Lung (tissue), 11 donors: ENCODE measurements at regions not wholly inside any gene's neighbourhood (a gene's known extent, or its start where the extent isn't known, plus 50 kb on each side); places are given as distances from the start of the nearest gene placed in this dataset.

Experiments used
- ATAC-seq: fragments of 200-7000 bp; cut with Tn5 transposase; one replicate; pipeline ENCODE4 v1.9.1; 2020; ENCODE audit warnings: moderate number of reproducible peaks; ENCODE audit not compliant: insufficient read depth, low FRiP score
- DNase-seq, 3 donors: peaks; one replicate each; pipeline ENCODE4 v3.0.0-alpha.2; 2013 to 2017
- H3K27ac ChIP-seq, 2 donors: one replicate each; pipeline ENCODE4 v1.5.1; 2013; ENCODE audit warnings: mild to moderate bottlenecking in 2 of 2, moderate library complexity in 2 of 2, control low read depth in 1 of 2, inconsistent platforms in 1 of 2, low read depth in 1 of 2, low read length in 1 of 2
- H3K27me3 ChIP-seq, 3 donors: one replicate each; pipeline ENCODE4 v1.5.1; 2013; ENCODE audit warnings: low read length in 2 of 3; ENCODE audit not compliant: control insufficient read depth in 3 of 3, insufficient read depth in 3 of 3
- H3K36me3 ChIP-seq, 4 donors: one replicate each; pipeline ENCODE4 v1.5.1; 2013; ENCODE audit warnings: low read length in 4 of 4, mild to moderate bottlenecking in 1 of 4, moderate library complexity in 1 of 4; ENCODE audit not compliant: control insufficient read depth in 4 of 4, insufficient read depth in 4 of 4
- H3K4me1 ChIP-seq, 5 donors: one replicate each; pipeline ENCODE4 v1.5.1; 2013; ENCODE audit warnings: low read length in 5 of 5, mild to moderate bottlenecking in 2 of 5, moderate library complexity in 1 of 5; ENCODE audit not compliant: control insufficient read depth in 5 of 5, insufficient read depth in 5 of 5
- H3K4me3 ChIP-seq: one replicate; pipeline ENCODE4 v1.5.1; 2013; ENCODE audit warnings: mild to moderate bottlenecking, control low read depth, moderate library complexity
- H3K9ac ChIP-seq, 2 donors: one replicate each; pipeline ENCODE4 v1.5.1; 2013; ENCODE audit warnings: low read length in 2 of 2, control low read depth in 1 of 2; ENCODE audit not compliant: insufficient read depth in 1 of 2
- H3K9me3 ChIP-seq, 4 donors: one replicate each; pipeline ENCODE4 v1.5.1; 2013; ENCODE audit warnings: low read length in 3 of 4, mild to moderate bottlenecking in 1 of 4, moderate library complexity in 1 of 4; ENCODE audit not compliant: control insufficient read depth in 4 of 4, insufficient read depth in 3 of 4
- WGBS, 2 donors: extraction: QIAGEN DNeasy Blood & Tissue Kit; methylation state at CpG; one replicate each; pipeline ENCODE4 v1.1.7; 2013; 5-methylcytosine and 5-hydroxymethylcytosine counted together
- TF ChIP-seq, protein P1 (sequence below): IDR thresholded peaks from 2 replicates; pipeline ENCODE4 v1.5.1; 2012; ENCODE audit warnings: mild to moderate bottlenecking; ENCODE audit errors: control extremely low read depth, extremely low read depth
- donor health status: control.
- donor health status: control.
- donor health status: Bipolar disorder and iron deficiency.
- donor health status: healthy.
- donor health status: DM: yes; HTN: yes; CAD: no.

DNA sequence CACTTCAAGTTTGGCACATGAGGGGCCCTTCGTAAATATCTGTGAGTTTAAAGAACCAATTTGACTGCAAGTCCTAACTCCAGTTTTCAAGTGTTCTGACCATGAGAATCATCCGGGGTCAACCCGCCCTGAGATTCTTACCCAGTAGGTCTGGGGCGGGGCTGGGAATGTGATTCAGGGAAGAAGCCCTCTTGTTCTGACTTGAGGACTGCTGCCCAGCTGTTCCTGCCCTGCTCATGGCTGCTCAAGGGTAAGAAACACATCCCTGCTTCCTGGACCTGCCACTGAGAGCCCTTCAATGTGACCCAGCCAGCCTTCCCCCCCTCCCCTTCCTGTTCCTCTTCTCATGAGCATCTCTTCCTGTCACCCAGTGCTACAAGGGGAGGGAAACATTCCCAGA lies 92.7 kb upstream of the PGRMC2 start:
- Histone ChIP-seq H3K36me3 (no peaks in the 10 kb centered on the region), H3K9me3 (peaks cover 0 to 8% (median 3%) of the 10 kb centered on the region in 4 donors), H3K27me3 (no peaks in the 10 kb centered on the region), H3K27ac (no peak overlapping the region), H3K9ac (no peak overlapping the region), H3K4me3 (no peak overlapping the region), H3K4me1 (no peaks in the 10 kb centered on the region)
- TF ChIP-seq, protein P1, sequence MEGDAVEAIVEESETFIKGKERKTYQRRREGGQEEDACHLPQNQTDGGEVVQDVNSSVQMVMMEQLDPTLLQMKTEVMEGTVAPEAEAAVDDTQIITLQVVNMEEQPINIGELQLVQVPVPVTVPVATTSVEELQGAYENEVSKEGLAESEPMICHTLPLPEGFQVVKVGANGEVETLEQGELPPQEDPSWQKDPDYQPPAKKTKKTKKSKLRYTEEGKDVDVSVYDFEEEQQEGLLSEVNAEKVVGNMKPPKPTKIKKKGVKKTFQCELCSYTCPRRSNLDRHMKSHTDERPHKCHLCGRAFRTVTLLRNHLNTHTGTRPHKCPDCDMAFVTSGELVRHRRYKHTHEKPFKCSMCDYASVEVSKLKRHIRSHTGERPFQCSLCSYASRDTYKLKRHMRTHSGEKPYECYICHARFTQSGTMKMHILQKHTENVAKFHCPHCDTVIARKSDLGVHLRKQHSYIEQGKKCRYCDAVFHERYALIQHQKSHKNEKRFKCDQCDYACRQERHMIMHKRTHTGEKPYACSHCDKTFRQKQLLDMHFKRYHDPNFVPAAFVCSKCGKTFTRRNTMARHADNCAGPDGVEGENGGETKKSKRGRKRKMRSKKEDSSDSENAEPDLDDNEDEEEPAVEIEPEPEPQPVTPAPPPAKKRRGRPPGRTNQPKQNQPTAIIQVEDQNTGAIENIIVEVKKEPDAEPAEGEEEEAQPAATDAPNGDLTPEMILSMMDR: no peak
- ATAC-seq (peak; percentile 29), DNase-seq (no peak)
- WGBS, 2 donors: 80 to 96% methylated on average over 4 of the region's 4 CpGs

DNA sequence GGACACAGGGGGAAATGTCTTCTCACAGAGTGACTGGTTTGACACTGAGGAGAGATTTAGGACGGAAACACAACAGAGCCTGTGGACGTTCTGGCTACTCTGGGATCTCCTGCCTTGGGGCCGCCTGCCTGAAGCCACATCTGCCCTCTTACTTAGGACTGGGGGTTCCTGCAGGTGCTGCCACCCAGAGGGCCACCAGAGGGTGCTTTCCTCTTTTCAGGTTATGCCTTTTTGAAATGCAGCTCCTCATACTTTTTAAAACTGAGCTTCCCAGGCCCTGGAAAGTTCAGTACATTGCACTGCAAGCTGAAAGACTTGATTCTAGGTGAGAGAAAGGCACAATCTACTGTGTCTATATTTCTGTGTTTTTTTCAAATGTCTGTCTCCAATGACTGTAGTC lies 92.2 kb upstream of the PGRMC2 start:
- no peak overlapping the region for H3K27ac ChIP-seq
- no peaks in the 10 kb centered on the region for H3K4me1 ChIP-seq
- TF ChIP-seq, protein P1: no peak
- no peak overlapping the region for H3K9ac ChIP-seq
- 75 to 85% methylated on average over 3 of the region's 3 CpGs for WGBS, 2 donors
- ATAC-seq (peak; percentile 29), DNase-seq (no peak)
- H3K27me3 ChIP-seq: no peaks in the 10 kb centered on the region
- peaks cover 0 to 8% (median 3%) of the 10 kb centered on the region in 4 donors for H3K9me3 ChIP-seq
- no peaks in the 10 kb centered on the region for H3K36me3 ChIP-seq
- H3K4me3 ChIP-seq: no peak overlapping the region

DNA sequence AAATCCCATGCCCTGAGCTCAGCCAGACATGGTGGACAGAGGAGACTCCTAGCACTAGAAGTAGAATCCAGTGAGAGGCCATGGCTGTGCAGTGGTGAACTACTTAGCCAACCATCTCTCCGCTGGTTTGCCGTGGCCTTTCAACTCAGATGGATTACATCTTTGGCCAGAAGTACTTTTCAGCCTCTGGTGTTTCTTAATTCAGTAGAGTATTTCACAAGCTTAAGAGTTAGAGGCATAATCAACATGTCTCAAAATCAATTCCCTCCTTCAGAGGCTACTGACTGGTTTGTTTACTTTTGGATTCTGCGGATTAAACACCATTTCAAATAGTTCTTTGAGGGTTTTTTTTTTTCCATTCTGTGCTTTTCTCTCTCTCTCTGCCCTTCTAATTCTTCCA lies 91.1 kb upstream of the PGRMC2 start:
- no peaks in the 10 kb centered on the region for H3K4me1 ChIP-seq
- no peaks in the 10 kb centered on the region for H3K27me3 ChIP-seq
- H3K9me3 ChIP-seq: peaks cover 0 to 8% (median 3%) of the 10 kb centered on the region in 4 donors
- no peak overlapping the region for H3K4me3 ChIP-seq
- no peaks in the 10 kb centered on the region for H3K36me3 ChIP-seq
- TF ChIP-seq, protein P1: no peak
- DNase-seq (no peak), ATAC-seq (no peak)
- H3K27ac ChIP-seq: no peak overlapping the region
- WGBS, 2 donors: 83 to 94% methylated on average over 3 of the region's 3 CpGs
- no peak overlapping the region for H3K9ac ChIP-seq

DNA sequence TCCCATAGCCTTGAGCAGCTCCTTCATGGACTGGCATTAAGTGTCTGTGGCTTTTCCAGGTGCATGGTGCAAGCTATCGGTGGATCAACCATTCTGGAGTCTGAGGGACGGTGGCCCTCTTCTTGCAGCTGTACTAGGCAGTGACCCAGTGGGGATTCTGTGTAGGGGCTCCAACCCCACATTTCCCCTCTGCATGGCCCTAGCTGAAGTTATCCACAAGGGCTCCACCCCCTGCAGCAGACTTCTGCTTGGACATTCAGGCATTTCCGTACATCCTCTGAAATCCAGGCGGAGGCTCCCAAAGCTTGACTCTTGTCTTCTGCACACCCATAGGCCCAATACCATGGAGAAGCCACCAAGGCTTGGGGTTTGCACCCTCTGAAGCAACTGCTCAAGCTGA lies 89.3 kb upstream of the PGRMC2 start:
- TF ChIP-seq, protein P1: no peak
- ATAC-seq (no peak), DNase-seq (no peak)
- Histone ChIP-seq H3K9me3 (peaks cover 0 to 8% (median 3%) of the 10 kb centered on the region in 4 donors), H3K27me3 (no peaks in the 10 kb centered on the region), H3K36me3 (no peaks in the 10 kb centered on the region), H3K27ac (no peak overlapping the region), H3K4me3 (no peak overlapping the region), H3K9ac (no peak overlapping the region), H3K4me1 (no peaks in the 10 kb centered on the region)
- WGBS, 2 donors: 80 to 97% methylated on average over 4 of the region's 4 CpGs
